GM23338 (cell line): ENCODE measurements at regions not wholly inside any gene's neighbourhood (a gene's known extent, or its start where the extent isn't known, plus 50 kb on each side); places are given as distances from the start of the nearest gene placed in this dataset.

ENCODE experiments used
- ATAC-seq: fragments of 200-7000 bp; cut with Tn5 transposase; 3 replicates; pipeline ENCODE4 v1.9.1; 2020
- DNase-seq: peaks from one replicate; pipeline ENCODE4 v3.0.0-alpha.2; 2015; ENCODE audit warnings: low spot score
- H2AFZ ChIP-seq: fragments of 200-600 bp; sonication (generic); 2 replicates; pipeline ENCODE4 v1.8.0; 2016; ENCODE audit warnings: antibody characterized with exemption, mild to moderate bottlenecking, moderate library complexity
- H3F3A ChIP-seq: fragments of 200-600 bp; sonication (generic); replicated peaks from 2 replicates; pipeline ENCODE4 v1.8.0; 2017; ENCODE audit warnings: antibody characterized with exemption, mixed run types, low read depth
- H3K27ac ChIP-seq: fragments of 200-600 bp; sonication (generic); 2 replicates; pipeline ENCODE4 v1.6.1; 2016; ENCODE audit warnings: low read depth
- H3K27me3 ChIP-seq: fragments of 200-600 bp; sonication (generic); 2 replicates; pipeline ENCODE4 v1.8.0; 2016; ENCODE audit warnings: mild to moderate bottlenecking, mixed run types, moderate library complexity; ENCODE audit not compliant: insufficient read depth
- H3K36me3 ChIP-seq: fragments of 200-600 bp; sonication (generic); 2 replicates; pipeline ENCODE4 v1.8.0; 2016; ENCODE audit warnings: mild to moderate bottlenecking; ENCODE audit not compliant: insufficient read depth
- H3K4me1 ChIP-seq: fragments of 200-600 bp; sonication (generic); 2 replicates; pipeline ENCODE4 v1.8.0; 2016; ENCODE audit warnings: mild to moderate bottlenecking, moderate library complexity; ENCODE audit not compliant: insufficient read depth
- H3K4me2 ChIP-seq: fragments of 200-600 bp; sonication (generic); 2 replicates; pipeline ENCODE4 v1.7.1; 2017; ENCODE audit warnings: mixed run types
- H3K4me3 ChIP-seq: fragments of 200-600 bp; sonication (generic); 2 replicates; pipeline ENCODE4 v1.6.1; 2016; ENCODE audit warnings: mixed run types
- H3K79me2 ChIP-seq: fragments of 200-600 bp; sonication (generic); replicated peaks from 2 replicates; pipeline ENCODE4 v1.8.0; 2017; ENCODE audit warnings: mild to moderate bottlenecking; ENCODE audit not compliant: insufficient read depth
- H3K9me2 ChIP-seq: fragments of 200-600 bp; sonication (generic); 2 replicates; pipeline ENCODE4 v1.8.0; 2017; ENCODE audit not compliant: insufficient read depth
- H4K20me1 ChIP-seq: fragments of 200-600 bp; sonication (generic); replicated peaks from 2 replicates; pipeline ENCODE4 v1.8.0; 2017; ENCODE audit warnings: mild to moderate bottlenecking; ENCODE audit not compliant: insufficient read depth
- H3K27ac Mint-ChIP-seq: 2 replicates; pipeline ENCODE4 v1.8.0; 2020; ENCODE audit warnings: inconsistent platforms, mild to moderate bottlenecking, moderate library complexity, mixed read lengths
- H3K27me3 Mint-ChIP-seq: 3 replicates; pipeline ENCODE4 v1.8.0; 2022; ENCODE audit warnings: low read depth, mild to moderate bottlenecking, moderate library complexity, mixed read lengths, inconsistent platforms; ENCODE audit not compliant: insufficient read depth, poor library complexity
- H3K36me3 Mint-ChIP-seq: 3 replicates; pipeline ENCODE4 v1.8.0; 2021; ENCODE audit warnings: low read depth, mild to moderate bottlenecking, inconsistent platforms, moderate library complexity, mixed read lengths
- H3K4me1 Mint-ChIP-seq: 3 replicates; pipeline ENCODE4 v1.8.0; 2020; ENCODE audit warnings: mild to moderate bottlenecking, inconsistent platforms, mixed read lengths
- H3K4me3 Mint-ChIP-seq: 3 replicates; pipeline ENCODE4 v1.8.0; 2021; ENCODE audit warnings: moderate library complexity, mild to moderate bottlenecking, inconsistent platforms, mixed read lengths
- H3K9me3 Mint-ChIP-seq: 3 replicates; pipeline ENCODE4 v1.8.0; 2020; ENCODE audit warnings: moderate library complexity, mild to moderate bottlenecking, inconsistent platforms, mixed read lengths
- CREB1 ChIP-seq: fragments of 250-450 bp; sonication (Bioruptor Pico); IDR thresholded peaks from 2 replicates; pipeline ENCODE4 v1.5.0; 2020; ENCODE audit warnings: low read depth, mild to moderate bottlenecking, moderate library complexity
- JUNB ChIP-seq: IDR thresholded peaks from one replicate; pipeline ENCODE4 v1.6.1; 2016; ENCODE audit warnings: antibody characterized with exemption; ENCODE audit not compliant: unreplicated experiment
- ZNF331 ChIP-seq: fragments of 250-450 bp; sonication (Bioruptor Pico); IDR thresholded peaks from 2 replicates; pipeline ENCODE4 v1.5.0; 2020; ENCODE audit warnings: low read depth, mild to moderate bottlenecking, moderate library complexity
- TF ChIP-seq, protein P1 (sequence below): IDR thresholded peaks from one replicate; pipeline ENCODE4 v1.6.1; 2018; ENCODE audit warnings: antibody characterized with exemption; ENCODE audit not compliant: unreplicated experiment
- TF ChIP-seq, protein P2 (sequence below): IDR thresholded peaks from 2 replicates; pipeline ENCODE4 v1.6.1; 2016; ENCODE audit warnings: antibody characterized with exemption
- TF ChIP-seq, protein P3 (sequence below): fragments of 250-450 bp; sonication (Bioruptor Pico); IDR thresholded peaks from 2 replicates; pipeline ENCODE4 v1.5.0; 2020; ENCODE audit warnings: mild to moderate bottlenecking, moderate library complexity

GRCh38 chrX:40320819-40321218, 223.1 kb upstream of the BCOR start:
- H3K4me3 Mint-ChIP-seq: no peak overlapping the region; the same call in 2 of the 3 replicates
- TF ChIP-seq, protein P1, sequence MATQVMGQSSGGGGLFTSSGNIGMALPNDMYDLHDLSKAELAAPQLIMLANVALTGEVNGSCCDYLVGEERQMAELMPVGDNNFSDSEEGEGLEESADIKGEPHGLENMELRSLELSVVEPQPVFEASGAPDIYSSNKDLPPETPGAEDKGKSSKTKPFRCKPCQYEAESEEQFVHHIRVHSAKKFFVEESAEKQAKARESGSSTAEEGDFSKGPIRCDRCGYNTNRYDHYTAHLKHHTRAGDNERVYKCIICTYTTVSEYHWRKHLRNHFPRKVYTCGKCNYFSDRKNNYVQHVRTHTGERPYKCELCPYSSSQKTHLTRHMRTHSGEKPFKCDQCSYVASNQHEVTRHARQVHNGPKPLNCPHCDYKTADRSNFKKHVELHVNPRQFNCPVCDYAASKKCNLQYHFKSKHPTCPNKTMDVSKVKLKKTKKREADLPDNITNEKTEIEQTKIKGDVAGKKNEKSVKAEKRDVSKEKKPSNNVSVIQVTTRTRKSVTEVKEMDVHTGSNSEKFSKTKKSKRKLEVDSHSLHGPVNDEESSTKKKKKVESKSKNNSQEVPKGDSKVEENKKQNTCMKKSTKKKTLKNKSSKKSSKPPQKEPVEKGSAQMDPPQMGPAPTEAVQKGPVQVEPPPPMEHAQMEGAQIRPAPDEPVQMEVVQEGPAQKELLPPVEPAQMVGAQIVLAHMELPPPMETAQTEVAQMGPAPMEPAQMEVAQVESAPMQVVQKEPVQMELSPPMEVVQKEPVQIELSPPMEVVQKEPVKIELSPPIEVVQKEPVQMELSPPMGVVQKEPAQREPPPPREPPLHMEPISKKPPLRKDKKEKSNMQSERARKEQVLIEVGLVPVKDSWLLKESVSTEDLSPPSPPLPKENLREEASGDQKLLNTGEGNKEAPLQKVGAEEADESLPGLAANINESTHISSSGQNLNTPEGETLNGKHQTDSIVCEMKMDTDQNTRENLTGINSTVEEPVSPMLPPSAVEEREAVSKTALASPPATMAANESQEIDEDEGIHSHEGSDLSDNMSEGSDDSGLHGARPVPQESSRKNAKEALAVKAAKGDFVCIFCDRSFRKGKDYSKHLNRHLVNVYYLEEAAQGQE: no peak
- TF ChIP-seq, protein P2, sequence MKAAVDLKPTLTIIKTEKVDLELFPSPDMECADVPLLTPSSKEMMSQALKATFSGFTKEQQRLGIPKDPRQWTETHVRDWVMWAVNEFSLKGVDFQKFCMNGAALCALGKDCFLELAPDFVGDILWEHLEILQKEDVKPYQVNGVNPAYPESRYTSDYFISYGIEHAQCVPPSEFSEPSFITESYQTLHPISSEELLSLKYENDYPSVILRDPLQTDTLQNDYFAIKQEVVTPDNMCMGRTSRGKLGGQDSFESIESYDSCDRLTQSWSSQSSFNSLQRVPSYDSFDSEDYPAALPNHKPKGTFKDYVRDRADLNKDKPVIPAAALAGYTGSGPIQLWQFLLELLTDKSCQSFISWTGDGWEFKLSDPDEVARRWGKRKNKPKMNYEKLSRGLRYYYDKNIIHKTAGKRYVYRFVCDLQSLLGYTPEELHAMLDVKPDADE: no peak
- TF ChIP-seq, protein P3, sequence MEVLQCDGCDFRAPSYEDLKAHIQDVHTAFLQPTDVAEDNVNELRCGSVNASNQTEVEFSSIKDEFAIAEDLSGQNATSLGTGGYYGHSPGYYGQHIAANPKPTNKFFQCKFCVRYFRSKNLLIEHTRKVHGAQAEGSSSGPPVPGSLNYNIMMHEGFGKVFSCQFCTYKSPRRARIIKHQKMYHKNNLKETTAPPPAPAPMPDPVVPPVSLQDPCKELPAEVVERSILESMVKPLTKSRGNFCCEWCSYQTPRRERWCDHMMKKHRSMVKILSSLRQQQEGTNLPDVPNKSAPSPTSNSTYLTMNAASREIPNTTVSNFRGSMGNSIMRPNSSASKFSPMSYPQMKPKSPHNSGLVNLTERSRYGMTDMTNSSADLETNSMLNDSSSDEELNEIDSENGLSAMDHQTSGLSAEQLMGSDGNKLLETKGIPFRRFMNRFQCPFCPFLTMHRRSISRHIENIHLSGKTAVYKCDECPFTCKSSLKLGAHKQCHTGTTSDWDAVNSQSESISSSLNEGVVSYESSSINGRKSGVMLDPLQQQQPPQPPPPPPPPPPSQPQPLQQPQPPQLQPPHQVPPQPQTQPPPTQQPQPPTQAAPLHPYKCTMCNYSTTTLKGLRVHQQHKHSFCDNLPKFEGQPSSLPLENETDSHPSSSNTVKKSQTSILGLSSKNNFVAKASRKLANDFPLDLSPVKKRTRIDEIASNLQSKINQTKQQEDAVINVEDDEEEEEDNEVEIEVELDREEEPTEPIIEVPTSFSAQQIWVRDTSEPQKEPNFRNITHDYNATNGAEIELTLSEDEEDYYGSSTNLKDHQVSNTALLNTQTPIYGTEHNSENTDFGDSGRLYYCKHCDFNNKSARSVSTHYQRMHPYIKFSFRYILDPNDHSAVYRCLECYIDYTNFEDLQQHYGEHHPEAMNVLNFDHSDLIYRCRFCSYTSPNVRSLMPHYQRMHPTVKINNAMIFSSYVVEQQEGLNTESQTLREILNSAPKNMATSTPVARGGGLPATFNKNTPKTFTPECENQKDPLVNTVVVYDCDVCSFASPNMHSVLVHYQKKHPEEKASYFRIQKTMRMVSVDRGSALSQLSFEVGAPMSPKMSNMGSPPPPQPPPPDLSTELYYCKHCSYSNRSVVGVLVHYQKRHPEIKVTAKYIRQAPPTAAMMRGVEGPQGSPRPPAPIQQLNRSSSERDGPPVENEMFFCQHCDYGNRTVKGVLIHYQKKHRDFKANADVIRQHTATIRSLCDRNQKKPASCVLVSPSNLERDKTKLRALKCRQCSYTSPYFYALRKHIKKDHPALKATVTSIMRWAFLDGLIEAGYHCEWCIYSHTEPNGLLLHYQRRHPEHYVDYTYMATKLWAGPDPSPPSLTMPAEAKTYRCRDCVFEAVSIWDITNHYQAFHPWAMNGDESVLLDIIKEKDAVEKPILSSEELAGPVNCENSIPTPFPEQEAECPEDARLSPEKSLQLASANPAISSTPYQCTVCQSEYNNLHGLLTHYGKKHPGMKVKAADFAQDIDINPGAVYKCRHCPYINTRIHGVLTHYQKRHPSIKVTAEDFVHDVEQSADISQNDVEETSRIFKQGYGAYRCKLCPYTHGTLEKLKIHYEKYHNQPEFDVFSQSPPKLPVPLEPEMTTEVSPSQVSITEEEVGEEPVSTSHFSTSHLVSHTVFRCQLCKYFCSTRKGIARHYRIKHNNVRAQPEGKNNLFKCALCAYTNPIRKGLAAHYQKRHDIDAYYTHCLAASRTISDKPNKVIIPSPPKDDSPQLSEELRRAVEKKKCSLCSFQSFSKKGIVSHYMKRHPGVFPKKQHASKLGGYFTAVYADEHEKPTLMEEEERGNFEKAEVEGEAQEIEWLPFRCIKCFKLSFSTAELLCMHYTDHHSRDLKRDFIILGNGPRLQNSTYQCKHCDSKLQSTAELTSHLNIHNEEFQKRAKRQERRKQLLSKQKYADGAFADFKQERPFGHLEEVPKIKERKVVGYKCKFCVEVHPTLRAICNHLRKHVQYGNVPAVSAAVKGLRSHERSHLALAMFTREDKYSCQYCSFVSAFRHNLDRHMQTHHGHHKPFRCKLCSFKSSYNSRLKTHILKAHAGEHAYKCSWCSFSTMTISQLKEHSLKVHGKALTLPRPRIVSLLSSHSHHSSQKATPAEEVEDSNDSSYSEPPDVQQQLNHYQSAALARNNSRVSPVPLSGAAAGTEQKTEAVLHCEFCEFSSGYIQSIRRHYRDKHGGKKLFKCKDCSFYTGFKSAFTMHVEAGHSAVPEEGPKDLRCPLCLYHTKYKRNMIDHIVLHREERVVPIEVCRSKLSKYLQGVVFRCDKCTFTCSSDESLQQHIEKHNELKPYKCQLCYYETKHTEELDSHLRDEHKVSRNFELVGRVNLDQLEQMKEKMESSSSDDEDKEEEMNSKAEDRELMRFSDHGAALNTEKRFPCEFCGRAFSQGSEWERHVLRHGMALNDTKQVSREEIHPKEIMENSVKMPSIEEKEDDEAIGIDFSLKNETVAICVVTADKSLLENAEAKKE (CRISPR knock-in tag): no peak
- TF ChIP-seq CREB1 (CRISPR knock-in tag) (no peak), JUNB (no peak), ZNF331 (CRISPR knock-in tag) (no peak)
- H3K36me3 Mint-ChIP-seq: peaks cover 9% of the 10 kb centered on the region; the same call in 2 of the 3 replicates
- no peaks in the 10 kb centered on the region for H3K27me3 ChIP-seq
- no peaks in the 10 kb centered on the region for H3F3A ChIP-seq
- DNase-seq: no peak
- no peaks in the 10 kb centered on the region for H3K79me2 ChIP-seq
- no peak overlapping the region for H3K4me2 ChIP-seq
- no peak overlapping the region for H3K27ac Mint-ChIP-seq
- H3K4me1 ChIP-seq: no peaks in the 10 kb centered on the region
- H3K4me3 ChIP-seq: no peak overlapping the region
- no peak overlapping the region for H2AFZ ChIP-seq
- H3K9me2 ChIP-seq: no peaks in the 10 kb centered on the region
- H3K9me3 Mint-ChIP-seq: peaks cover 9% of the 10 kb centered on the region; the same call in 1 of the 3 replicates
- H3K36me3 ChIP-seq: no peaks in the 10 kb centered on the region
- peaks cover 4% of the 10 kb centered on the region for H3K27me3 Mint-ChIP-seq
- no peak overlapping the region for H3K27ac ChIP-seq
- H4K20me1 ChIP-seq: no peaks in the 10 kb centered on the region
- H3K4me1 Mint-ChIP-seq: no peaks in the 10 kb centered on the region
- ATAC-seq: no peak
